ENCODE measurements at regions not wholly inside any gene's neighbourhood (a gene's known extent, or its start where the extent isn't known, plus 50 kb on each side); places are given as distances from the start of the nearest gene placed in this dataset.

GRCh38 chr1:37130221-37130948, 96.1 kb upstream of the GRIK3 start:
- no peak for DNase-seq

- DNase-seq, result no peak
Observed at GRCh38 chr1:37131281-37131680, 97.0 kb upstream of the GRIK3 start.

GRCh38 chr1:37133276-37134145, 99.2 kb upstream of the GRIK3 start:
- no peak for DNase-seq

GRCh38 chr1:37134599-37134998, 100.3 kb upstream of the GRIK3 start:
- DNase-seq, result no peak

- no peak for DNase-seq
Observed at GRCh38 chr1:37135032-37135431, 100.7 kb upstream of the GRIK3 start.

- no peak for DNase-seq
Observed at GRCh38 chr1:37137014-37137413, 102.7 kb upstream of the GRIK3 start.

GRCh38 chr1:37137601-37138000, 103.3 kb upstream of the GRIK3 start:
- DNase-seq, result no peak

- DNase-seq, result no peak
Observed at GRCh38 chr1:37143800-37144199, 109.5 kb upstream of the GRIK3 start.

- no peak for DNase-seq
Observed at GRCh38 chr1:37146071-37146470, 111.8 kb upstream of the GRIK3 start.

- DNase-seq, result no peak
Observed at GRCh38 chr1:37147392-37147831, 113.1 kb upstream of the GRIK3 start.

GRCh38 chr1:37147906-37148305, 113.6 kb upstream of the GRIK3 start:
- no peak for DNase-seq

- no peak for DNase-seq
Observed at GRCh38 chr1:37148663-37149062, 114.3 kb upstream of the GRIK3 start.

- no peak for DNase-seq
Observed at GRCh38 chr1:37149296-37149695, 115.0 kb upstream of the GRIK3 start.

GRCh38 chr1:37150986-37151385, 116.7 kb upstream of the GRIK3 start:
- no peak for DNase-seq

- DNase-seq, result no peak
Observed at GRCh38 chr1:37151789-37152188, 117.5 kb upstream of the GRIK3 start.

- DNase-seq, result no peak
Observed at GRCh38 chr1:37152491-37152890, 118.2 kb upstream of the GRIK3 start.

GRCh38 chr1:37153116-37154100, 119.1 kb upstream of the GRIK3 start:
- DNase-seq, result no peak

- no peak for DNase-seq
Observed at GRCh38 chr1:37156646-37157045, 122.3 kb upstream of the GRIK3 start.

- DNase-seq, result no peak
Observed at GRCh38 chr1:37157634-37158033, 123.3 kb upstream of the GRIK3 start.

GRCh38 chr1:37158113-37158749, 123.9 kb upstream of the GRIK3 start:
- no peak for DNase-seq

- no peak for DNase-seq
Observed at GRCh38 chr1:37159102-37159501, 124.8 kb upstream of the GRIK3 start.

- DNase-seq, result no peak
Observed at GRCh38 chr1:37161171-37161570, 126.9 kb upstream of the GRIK3 start.

All from NCI-H2107 (cell line).